Jurkat, Clone E6-1 (cell line): ENCODE measurements at regions not wholly inside any gene's neighbourhood (a gene's known extent, or its start where the extent isn't known, plus 50 kb on each side); places are given as distances from the start of the nearest gene placed in this dataset.
"Not testable (repeated sequence)": the region's sequence is repeated elsewhere in the genome, so short reads cannot be mapped to it uniquely, and the experiment has no call there.

Source experiments
- DNase-seq: peaks from one replicate; pipeline ENCODE4 v3.0.0-alpha.2; 2011; ENCODE audit warnings: low read depth, low spot score
- H3K4me3 ChIP-seq: 2 replicates; pipeline ENCODE4 v1.5.1; 2011; ENCODE audit warnings: mild to moderate bottlenecking, low read length, control low read depth, moderate library complexity

DNA sequence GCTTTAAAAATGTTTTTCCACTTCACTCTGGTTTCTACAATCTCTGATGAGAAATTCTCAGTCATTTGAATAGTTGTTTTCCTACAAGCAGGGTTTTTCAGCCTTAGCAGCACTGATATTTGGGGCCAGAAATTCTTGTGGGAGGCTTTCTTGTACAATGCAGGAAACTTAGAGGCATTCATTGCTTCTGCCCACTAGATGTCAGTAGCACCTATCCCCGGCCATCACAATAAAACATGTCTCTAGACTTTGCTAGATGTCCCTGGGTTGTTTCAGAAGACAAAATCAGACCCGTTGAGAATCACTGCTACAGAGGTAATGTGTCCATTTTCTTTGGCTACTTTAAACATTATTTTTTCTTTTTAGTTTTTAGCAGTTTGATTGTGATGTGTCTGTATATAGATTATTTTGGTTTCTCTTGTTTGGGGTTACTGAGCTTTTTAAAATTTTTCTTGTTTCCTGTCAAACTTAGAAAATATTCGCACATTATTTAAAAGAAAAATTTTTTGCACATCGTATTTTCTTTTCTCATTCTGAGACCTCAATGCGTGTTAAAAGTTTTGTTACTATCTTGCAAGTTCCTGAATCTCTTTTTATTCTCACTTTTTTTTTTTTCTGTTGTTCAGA lies 60.8 kb upstream of the CCDC179 start:
- H3K4me3 ChIP-seq = no peak overlapping the region
- peak; percentile 32 for DNase-seq

DNA sequence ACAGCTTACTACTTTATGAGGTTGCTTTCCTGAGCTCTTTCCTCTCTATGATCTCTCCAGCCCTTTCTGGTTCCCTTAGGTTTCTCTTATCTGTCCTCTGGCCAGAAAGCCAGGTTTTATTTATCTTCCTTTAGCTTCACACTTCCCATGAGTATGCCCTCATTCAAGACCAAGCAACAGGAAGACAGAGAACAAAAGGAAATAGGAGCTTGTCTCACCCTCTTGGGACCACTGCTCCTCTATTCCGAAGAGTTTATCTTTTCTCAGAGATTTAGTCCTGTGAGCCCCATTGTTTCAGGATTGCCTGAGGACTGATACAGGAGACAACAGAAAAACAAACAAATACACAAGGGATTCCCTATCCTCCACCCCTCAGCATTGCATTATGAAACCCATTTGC lies 62.4 kb upstream of the CCDC179 start:
- H3K4me3 ChIP-seq = no peak overlapping the region
- no peak for DNase-seq

DNA sequence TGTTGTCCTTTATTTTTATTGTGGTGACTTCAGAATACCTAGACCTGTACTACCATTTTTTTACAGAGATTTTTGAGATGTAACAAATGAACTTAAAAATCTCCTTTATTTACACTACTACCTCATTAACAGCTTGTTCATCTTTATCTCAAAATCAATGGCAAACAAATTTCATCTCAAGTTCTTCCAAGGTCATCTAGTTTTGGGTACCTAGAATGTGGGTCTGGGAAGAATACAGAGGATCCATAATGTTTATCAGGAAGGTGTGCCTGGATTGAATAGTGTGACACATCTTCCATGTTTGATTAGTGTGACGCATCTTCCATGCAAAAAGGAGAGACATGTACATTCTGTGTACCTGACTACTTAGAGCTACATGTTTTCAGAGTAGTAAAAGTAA lies 63.3 kb upstream of the CCDC179 start:
- no peak overlapping the region for H3K4me3 ChIP-seq
- DNase-seq = no peak

DNA sequence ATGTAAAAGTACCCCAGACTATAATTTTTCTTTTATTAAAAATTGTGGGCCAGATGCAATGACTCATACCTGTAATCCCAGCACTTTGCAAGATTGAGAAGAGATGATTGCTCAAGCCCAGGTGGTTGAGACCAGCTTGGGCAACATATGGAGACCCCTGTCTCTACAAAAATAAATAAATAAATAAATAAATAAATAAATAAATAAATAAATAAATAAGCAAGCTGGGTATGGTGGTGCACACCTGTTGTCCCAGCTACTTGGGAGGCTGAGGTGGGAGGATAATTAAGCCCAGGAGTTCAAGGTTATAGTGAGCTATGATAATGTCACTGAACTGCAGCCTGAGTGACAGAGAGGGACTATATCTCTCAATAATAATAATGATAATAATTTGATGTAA lies 66.1 kb upstream of the CCDC179 start:
- no peak overlapping the region for H3K4me3 ChIP-seq
- DNase-seq = no peak

DNA sequence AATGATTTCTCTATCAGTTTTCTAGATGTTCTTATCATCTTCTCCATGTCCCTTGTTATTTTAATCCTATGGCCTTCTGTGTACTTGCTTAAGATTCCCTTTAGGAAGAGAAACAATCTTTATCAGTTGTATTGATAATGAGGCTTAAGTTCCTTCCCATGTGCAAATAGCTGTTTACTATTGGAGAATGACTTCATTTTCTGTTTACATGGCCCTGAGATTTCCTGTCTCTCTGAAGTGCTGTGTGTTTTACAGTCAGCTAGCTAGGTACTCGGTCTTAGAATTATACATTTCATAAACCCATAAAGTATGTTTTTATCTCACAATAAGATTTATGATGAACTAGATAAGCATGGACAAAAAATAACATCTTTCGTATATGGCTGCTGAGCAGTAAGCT lies 67.5 kb upstream of the CCDC179 start:
- no peak overlapping the region for H3K4me3 ChIP-seq
- DNase-seq = no peak

DNA sequence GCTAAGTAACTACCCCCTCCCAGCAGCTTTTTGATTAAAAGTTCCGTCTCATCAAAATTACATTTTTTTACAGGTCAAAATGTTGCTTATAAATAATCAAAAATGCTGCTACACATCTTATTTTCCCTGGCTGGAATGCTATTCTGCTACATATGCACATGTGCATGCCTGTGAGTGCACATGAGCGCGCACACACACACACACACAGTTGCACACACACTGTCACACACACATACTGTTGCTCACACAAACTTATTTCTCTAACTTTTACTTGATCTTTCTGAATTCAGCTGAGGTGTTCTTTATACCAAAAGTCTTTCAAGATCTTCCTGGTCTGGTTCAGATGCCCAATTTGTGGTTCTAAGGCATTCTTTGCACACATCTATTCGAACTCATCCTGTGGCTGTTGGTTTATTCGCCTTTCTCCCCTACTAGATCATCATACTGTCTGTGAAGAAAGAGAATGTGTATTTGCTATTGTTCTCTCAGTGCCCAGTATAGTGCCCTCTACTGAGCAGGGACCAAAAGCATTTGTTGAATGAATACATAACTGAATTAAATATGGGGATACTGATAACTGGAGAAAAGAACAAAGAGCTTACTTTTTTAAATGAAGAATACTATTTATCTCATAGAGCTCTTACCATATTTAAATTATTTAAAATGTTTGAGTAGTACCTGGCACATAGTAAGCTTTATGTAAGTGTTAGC lies 68.1 kb upstream of the CCDC179 start:
- no peak overlapping the region for H3K4me3 ChIP-seq
- no peak for DNase-seq

DNA sequence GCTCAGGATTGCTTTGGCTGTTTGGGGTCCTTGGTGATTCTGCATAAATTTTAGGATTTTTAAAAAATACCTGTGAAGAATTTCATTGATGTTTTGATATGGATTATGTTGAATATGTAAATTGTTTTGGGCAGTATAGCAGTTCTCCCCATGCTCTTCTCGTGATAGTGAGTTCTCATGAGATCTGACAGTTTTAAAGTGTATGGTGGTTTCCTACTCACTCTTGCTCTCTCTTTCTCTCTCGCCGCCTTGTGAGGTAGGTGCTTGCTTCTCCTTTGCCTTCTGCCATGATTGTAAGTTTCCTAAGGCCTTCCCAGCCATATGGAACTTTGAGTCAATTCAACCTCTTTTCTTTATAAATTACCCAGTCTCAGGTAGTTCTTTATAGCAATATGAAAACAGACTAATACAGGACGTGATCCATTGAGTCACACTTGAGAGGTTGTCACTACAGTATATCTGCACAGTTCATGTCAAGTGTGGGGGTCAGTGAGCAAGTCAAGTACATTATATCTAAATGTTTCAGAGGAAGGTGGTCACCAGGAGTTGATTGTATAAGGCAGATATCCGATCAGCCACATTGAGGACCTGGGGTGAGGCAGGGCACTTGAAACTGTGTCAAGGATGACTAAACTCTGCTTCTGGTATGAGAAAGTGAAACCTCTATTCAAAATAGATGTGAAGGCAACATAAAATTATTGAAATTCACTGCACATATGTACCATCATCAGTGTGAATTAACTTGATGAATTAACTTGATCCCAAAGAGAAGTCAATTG lies 70.7 kb upstream of the CCDC179 start:
- no peak for DNase-seq
- H3K4me3 ChIP-seq = no peak overlapping the region

DNA sequence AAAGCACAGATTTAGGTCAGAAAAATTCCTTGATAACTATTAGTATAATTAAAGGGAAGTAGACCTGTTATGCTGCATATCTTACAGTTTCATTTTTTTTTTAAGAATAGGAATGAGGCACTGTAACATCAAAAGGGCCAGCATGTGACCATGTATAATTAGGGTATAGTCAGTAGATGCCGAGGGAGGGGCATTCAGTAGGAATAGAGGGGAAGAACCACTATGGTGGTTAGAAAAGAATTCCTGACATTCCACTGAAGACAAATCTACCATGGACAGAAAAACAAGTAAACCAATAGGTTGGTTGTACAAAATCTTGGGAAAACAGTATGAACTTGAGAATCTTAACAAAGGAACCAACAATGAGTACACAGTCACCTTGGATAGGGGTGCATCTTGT lies 78.4 kb upstream of the CCDC179 start:
- no peak overlapping the region for H3K4me3 ChIP-seq
- no peak for DNase-seq

DNA sequence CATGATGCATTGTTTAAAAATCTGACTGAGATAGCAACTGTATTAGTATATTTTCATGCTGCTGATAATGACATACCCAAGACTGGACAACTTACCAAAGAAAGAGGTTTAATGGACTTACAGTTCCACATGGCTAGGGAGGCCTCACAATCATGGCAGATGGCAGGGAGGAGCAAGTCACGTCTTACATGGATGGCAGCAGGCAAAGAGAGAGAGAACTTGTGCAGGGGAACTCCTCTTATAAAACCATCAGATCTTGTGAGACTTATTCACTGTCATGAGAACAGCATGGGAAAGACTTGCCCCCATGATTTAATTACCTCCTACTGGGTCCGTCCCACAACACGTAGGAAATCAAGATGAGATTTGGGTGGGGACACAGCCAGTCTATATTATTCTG lies 81.3 kb upstream of the CCDC179 start:
- not testable (repeated sequence) for H3K4me3 ChIP-seq, DNase-seq

DNA sequence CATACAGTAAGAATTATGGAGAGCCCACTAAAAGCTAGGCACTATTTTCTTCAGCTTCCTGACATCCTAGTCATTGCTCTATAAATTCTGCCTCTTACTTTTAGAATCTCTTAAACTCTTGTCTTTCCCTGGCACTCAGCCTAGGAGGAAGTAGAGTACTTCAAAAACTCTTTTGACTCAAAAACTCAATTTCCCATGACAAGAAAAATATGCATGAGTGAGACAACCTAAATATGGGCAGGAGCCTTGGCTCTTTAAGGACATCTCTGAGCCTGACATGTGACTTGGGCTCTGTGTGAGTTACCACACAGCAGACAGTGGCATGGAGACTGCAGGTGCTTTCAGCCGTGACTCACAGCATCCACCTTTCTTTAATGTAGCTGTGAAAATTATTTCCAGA lies 97.5 kb upstream of the CCDC179 start:
- no peak for DNase-seq
- no peak overlapping the region for H3K4me3 ChIP-seq

DNA sequence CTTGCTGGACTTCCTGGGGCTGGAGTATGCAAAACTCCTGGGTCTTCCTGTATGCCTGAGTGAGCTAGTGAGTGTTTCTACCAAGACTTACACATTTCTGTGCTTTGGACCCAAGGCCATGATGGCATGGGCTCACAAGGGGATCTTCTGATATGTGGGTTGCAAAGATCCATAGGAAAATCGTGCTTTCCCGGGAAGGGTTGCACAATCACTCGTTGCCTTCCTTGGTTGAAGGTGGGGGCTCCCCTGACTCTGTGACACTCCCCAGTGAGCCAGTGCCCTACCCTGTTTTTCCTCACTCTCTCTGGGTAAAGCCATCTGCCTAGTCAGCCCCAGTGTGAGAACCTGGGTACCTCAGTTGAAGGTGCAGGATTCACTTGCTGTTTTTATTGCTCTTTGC lies 114.0 kb upstream of the CCDC179 start:
- DNase-seq = no peak
- no peak overlapping the region for H3K4me3 ChIP-seq

DNA sequence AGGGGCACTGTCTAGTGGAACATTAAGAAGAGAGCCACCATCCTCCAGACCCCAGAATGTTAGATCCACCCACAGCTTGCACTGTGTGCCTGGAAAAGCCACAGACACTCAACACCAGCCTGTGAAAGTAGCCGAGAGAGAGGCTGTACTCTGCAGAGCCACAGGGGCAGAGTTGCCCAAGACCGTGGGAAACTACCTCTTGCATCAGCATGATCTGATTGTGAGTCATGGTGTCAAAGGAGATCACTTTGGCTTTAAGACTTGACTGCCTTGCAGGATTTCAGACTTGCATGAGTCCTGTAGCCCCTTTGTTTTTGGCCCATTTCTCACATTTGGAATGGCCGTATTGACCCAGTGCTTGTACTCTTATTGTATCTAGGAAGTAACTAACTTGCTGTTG lies 115.9 kb upstream of the CCDC179 start:
- DNase-seq = no peak
- H3K4me3 ChIP-seq = no peak overlapping the region

DNA sequence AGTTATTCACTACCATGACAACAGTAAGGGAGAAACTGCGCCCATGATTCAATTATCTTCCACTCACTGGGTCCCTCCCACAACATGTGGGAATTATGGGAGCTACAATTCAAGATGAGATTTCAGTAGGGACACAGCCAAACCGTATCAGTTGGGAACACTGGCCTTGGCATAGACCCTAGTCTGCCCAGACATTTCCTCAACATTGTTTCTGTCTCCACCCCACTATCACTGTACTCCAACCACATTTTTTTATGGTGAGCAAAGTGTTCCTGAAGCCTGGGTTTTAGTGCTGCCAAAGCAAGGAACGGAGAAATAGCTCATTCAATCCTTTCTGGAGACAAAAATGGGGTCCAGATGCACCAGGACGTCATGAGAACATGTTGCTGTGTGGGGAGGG lies 122.6 kb upstream of the CCDC179 start:
- no peak for DNase-seq
- H3K4me3 ChIP-seq = no peak overlapping the region

DNA sequence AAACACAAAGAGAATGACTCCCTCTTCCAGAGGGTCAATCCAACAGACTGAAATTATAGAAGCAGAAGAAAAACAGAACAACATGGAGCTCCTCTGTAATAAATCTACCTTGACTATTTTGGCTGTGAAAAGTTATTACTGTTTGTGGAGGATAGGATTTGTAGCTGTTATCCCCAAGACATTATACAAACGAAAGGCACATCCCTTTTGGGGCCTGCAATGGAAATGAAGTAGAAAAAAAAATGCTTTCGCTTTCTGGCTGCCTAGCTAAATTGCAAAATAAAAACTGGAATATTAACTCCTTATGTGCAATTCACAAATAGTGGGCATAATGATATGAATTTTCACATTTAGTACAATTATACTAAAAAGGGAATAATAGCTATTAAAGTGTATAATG lies 123.8 kb upstream of the CCDC179 start:
- no peak for DNase-seq

DNA sequence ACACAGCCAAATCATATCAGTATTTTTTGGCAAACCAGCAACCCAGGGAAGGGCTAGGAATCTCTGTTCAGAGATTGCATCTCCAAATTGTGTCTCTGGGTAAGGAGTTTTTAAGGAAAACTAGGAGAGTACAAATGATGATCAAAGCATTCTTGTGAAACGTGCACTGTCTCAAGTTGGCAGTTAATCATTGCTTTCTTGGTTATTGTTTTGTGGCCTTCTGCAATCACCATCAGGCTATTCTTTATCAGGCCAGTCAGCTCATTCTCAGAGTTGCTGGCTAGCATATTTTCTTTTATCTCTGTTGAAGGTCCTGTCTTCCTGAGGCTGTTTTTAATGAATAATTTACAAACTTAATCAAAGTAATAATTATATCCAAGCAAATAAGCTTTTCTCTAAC lies 129.1 kb upstream of the CCDC179 start:
- no peak for DNase-seq

More for the DNA sequence above, 123.8 kb upstream of the CCDC179 start:
- no peak overlapping the region for H3K4me3 ChIP-seq

DNA sequence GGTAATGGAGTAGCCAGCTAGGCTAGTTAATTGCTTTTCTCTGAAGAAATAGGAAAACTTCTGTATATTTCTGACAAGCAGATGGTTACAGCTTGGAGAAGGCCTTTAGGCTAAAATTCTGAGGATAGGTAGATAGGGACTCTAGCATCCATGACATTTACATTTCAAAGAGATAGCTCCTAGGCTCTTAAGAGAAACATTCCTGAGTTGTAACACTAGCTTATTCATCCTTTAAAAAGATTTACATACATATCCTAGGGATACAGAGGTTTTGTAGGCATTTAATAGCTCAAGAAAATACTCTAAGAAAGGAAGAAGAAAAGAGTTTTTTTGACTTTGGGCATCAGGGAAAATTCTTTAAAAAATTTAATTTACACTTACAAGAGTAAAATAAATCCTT lies 130.9 kb upstream of the CCDC179 start:
- no peak overlapping the region for H3K4me3 ChIP-seq
- DNase-seq = no peak

More for the DNA sequence above, 129.1 kb upstream of the CCDC179 start:
- no peak overlapping the region for H3K4me3 ChIP-seq

DNA sequence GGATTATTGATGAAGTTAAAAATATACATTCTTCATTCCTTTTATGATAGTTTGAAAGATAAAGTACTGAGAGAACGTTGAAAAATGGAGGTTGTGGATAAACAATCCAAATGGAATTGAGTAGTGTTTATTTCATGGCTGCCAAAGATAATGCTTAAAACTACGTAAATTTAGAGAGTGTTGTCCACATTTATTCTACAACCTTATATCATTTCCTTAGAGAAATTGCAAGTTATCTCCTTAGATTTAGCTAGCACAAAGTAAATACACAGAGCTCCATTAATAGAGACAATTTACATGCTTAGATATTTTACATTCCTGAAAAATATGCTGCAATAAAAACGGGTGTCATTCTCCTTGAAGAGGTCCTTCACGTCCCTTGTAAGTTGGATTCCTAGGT lies 146.5 kb upstream of the CCDC179 start:
- H3K4me3 ChIP-seq = no peak overlapping the region
- no peak for DNase-seq

DNA sequence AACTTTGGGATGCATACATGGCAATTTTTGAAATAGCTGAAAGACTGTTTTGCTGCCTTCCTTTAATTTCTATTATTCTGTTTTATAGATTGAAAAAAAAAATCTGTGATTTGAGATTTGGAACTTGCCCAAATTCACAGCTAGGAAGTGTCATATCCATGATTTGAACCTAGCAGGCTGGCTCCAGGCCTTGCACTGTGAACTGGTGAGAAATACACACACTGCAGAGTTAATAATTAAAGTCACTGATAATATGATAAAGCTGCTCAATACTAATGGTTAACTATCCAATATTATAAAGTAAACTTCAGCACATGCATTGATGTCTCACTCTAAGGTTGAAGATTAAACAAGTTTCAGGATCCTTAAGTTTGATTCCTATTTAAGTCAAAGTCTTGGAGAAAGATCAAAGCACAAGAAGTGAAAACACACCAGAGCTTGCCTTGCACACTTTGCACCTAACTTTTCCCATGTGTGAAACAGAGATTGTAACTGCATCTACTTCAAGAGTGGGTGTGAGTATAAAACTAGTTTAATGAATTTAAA lies 150.6 kb upstream of the CCDC179 start:
- H3K4me3 ChIP-seq = no peak overlapping the region

DNA sequence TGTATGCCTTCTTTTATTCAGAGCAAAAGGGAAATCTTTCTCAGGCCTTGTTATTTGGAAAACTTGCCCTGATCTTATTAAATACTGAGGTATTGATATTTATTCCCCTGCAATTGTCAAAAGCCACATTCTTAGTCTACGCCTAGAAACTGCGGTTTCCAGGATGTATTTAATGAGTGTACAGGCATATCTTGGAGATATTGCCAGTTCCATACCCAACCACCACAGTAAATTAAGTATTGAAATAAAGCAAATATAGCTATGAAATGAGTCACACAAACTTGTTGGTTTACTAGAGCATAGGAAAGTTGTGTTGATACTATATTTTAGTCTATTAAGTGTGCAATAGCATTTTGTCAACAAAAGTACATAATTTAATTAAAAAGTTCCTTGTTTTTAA lies 152.7 kb upstream of the CCDC179 start:
- H3K4me3 ChIP-seq = no peak overlapping the region
- DNase-seq = no peak

More for the DNA sequence above, 150.6 kb upstream of the CCDC179 start:
- no peak for DNase-seq

DNA sequence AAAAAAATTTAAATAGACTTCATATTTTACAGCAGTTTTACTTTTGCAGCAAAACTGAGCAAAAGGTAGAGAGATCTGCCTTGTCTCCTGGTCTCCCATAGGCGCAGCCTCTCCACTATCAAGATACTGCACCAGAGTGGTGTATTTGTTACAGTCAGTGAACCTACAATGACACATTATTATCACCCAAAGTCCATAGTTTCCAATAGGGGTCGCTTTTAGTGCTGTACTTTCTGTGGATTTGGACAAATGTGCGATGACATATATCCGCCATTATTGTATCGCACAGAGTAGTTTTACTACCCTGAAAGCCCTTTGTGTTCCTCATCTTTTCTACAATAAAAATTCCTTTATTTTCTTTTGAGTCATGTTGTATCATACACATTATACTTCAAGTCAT lies 153.2 kb upstream of the CCDC179 start:
- no peak overlapping the region for H3K4me3 ChIP-seq
- no peak for DNase-seq
